ENCODE measurements at regions not wholly inside any gene's neighbourhood (a gene's known extent, or its start where the extent isn't known, plus 50 kb on each side); places are given as distances from the start of the nearest gene placed in this dataset.
"Not testable (repeated sequence)": the region's sequence is repeated elsewhere in the genome, so short reads cannot be mapped to it uniquely, and the experiment has no call there.

DNA sequence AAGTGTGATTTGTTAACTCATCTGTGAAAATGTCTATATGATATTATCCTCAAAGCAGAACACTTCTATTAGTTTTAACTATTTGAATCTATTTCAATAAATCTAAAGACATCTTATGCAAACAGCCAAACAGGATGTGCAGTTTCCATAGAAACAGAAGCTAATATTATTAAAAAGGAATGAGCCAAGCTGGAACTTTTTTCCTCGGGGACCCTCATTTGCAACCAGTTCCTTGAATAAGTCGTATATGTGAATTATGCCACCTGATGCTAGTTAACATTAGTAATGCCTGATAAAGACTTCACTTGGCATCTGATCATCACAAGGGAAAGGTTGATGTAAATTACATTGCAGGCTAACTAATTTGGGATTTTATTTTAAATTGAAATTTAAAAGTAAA lies 216.9 kb upstream of the SMLR1 start:
- DNase-seq (ENCODE audit: low read depth in 2 of 2): no peak

DNA sequence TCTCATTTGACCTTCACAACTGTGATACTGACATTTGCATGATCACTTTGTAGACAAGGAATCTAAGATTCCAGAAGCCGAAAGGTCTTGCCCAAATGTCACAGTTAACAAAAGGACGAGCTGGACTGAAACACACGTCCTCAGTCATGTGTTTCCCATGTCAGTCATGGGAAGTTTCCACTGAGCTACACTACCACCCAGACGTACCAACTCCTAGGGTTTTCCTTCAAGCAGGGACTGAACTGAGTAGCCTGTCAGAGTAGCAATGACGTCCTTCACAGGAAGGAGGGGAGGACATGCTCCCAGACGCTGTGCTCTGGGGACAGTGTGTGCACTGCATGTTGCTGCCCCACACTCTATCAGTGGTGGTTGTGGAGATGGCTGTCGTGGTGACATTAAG lies 215.8 kb upstream of the SMLR1 start:
- DNase-seq (ENCODE audit: low read depth in 2 of 2): no peak

DNA sequence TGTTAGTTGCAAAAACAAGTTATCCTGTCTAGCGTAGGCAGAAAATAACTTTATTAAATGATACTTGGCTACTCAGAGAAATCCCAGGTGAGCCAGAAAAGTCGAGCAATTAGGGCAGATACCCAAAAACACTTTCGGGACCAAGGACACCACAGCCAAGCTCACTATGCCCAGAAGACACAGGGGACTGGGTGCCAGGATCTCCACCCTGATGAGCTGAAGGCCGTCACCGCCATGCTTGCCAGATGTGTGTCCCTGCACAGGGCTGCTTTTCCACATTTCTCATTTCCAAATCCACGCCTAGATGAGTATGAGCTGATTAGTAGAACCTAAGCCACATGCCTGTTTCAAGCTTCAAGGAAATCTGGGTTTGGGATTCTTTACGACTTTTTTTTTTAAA lies 214.0 kb upstream of the SMLR1 start:
- DNase-seq (ENCODE audit: low read depth in 2 of 2): no peak

DNA sequence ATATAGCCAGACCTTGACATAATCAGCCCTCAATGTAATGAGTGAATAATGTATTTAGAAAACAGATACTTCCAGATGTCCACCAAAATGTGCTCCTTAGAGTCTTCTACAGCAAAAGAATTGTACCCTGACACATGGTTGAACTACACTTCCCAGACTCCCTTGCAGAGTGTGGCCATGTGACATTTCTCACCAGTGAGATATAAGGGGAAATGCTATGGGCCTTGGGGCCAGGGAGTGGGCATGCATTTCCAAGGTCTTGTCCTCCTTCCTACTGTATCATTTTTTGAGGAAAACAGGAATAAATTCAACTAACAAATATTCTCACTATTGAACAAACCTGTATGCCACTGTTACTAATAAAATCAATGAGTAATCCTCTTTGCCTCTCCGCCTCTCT lies 211.4 kb upstream of the SMLR1 start:
- no peak for DNase-seq (ENCODE audit: low read depth in 2 of 2)

DNA sequence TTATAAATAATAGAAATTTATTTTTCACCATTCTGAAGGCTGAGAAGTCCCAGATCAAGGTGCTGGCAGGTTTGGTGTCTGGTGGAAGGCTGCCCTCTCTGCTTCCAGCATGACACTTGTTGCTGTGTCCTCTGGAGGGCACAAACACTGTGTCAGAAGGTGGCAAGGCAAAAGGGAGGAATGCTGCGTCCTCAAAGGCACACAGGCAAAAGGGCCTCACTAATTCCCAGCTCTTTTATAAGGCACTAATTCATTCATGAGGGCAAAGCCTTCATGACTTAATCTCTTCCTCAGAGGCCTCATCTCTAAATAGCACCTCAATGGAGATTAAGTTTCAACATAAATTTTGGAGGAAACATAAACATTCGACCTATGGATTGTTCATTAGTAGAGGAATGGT lies 209.5 kb upstream of the SMLR1 start:
- DNase-seq (ENCODE audit: low read depth in 2 of 2): no peak

DNA sequence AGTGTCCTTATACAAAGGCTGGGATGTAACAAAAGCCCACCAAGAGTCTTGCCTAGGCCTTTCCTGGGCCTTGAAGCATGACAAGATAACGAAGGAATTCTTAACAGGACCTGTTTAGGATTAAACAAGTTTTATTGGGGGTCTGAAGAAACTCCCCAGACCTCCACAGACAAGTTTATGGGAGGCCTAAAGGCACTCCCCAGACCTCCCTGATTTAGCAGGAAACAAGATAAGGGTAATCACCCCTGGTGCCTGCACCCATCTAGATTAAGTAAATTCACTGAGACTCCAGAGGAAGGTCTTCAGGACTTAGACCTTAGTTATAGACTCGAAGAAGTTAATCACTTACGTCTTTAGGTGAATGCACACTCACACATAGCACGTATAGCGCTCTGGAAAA lies 208.4 kb upstream of the SMLR1 start:
- not testable (repeated sequence) for DNase-seq (ENCODE audit: low read depth in 2 of 2)

DNA sequence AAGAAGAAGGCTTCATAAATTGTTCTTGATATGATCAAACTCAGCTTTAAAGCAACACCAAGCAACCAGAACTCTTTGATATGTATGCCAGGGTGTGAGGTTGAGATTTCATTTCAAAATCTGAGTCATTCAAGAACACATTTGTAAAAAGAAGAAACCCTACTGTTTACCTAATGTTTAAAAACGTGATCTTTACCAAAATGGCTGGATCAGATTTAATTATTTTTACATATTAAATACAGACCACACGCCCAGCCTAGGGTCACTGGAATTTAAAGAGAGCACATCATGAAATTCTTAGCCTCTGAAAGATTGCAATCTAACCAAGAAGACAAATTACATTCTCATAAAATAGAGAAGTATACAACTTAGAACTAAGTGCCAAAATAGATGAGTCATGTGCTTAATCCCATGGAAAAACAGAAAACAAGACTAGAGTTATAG lies 206.8 kb upstream of the SMLR1 start:
- no peak for DNase-seq (ENCODE audit: low read depth in 2 of 2)

DNA sequence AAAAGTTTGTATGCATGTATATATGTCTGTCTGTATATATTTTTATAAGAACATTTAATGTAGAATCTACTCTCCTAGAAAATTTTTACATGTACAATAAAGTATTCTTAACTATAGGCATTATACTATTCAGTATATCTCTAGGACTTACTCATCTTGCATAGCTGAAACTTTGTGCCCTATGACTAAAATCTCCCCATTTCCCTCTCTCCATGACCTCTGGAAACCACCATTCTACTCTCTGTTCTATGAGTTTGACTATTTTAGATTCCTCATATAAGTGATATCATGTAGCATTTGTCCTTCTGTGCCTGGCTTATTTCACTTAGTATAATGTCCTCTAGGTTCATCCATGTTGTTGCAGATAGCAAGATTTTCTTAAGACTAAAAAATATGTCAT lies 205.1 kb upstream of the SMLR1 start:
- no peak for DNase-seq (ENCODE audit: low read depth in 2 of 2)

DNA sequence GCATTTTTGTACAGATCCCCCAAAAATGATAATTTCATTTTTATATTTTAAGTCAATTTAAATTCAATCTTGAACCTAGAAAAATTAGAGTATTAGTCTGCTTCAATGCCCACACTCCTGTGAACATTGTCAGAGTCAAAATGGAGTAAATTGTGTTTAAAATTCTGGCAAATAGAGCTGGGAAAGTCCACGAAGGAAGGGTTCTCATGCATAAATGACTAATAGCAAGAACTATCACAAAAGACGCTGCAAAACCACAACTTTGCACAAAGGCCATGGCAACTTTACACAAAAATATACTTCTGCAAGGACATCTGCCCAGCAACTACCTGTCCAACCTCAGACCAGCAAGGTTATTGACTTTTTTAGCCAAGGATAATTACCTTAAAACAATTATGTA lies 203.2 kb upstream of the SMLR1 start:
- no peak for DNase-seq (ENCODE audit: low read depth in 2 of 2)

DNA sequence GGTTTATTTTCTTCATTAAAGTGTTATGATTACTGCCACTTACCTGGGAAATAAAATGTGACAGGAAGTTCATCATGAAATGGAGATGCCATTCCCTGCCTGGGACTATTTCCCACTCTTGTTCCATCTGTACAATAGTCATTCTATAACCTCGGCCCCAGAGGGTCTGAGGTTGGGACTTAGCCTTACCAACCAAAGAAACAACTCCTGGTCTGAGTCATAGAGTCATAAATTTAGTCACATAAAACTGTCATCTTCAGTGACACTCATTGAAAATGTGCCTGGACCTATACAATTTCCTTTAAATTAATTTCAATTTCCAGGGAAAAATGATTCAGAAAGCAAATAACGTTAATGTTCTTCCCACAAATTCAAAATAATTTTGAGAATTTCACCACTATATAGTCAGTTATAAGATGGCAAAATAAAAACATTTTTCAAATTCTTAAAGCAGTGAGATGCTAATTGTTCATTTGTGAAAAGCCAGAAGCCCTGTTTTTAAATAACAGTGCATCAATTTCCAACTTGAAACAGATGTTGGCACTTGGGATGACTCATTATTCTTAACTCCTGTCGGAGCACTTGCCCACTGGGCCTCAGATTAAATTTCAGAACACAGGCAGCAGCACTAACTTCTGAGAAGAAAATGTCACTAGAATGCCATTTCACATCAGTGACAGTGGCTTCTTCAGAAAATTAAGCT lies 201.2 kb upstream of the SMLR1 start:
- DNase-seq (ENCODE audit: low read depth in 2 of 2): no peak

DNA sequence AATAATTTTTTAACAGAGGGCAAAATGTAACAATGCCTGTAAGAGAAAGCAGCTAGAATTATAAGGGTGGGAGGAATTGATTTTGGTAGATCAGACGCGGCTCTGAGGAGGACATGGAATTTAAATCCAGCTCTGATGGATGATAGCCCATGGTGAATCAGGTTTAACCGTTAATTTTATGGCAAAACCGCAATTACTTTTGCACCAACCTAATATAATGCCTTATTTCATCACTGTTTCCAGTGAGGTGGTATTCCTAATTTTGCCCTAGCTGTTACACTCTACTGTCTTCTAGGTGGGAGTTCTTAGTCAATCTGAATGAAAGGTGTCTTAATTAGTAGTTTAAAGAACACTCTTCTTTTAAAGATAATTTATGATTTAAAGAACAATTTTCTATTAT lies 198.3 kb upstream of the SMLR1 start:
- DNase-seq (ENCODE audit: low read depth in 2 of 2): no peak

DNA sequence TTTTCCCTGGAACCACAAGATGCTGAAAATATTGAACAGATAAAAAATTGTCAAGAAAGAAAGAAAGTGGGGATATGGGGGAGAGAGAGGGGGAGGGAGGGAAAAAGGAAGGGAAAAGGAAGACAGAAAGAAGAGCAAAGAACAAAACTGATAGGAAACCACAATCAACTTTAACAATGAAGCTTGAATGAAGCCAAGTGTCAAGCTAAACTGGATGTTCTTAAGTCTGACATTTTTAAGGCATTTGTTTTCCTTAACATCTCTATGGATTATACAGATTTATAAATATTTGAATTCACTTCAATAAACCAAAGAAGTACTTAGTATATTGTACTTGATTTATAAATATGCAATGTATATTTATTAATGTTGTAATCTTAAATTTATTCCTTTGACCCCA lies 197.6 kb upstream of the SMLR1 start:
- no peak for DNase-seq (ENCODE audit: low read depth in 2 of 2)

DNA sequence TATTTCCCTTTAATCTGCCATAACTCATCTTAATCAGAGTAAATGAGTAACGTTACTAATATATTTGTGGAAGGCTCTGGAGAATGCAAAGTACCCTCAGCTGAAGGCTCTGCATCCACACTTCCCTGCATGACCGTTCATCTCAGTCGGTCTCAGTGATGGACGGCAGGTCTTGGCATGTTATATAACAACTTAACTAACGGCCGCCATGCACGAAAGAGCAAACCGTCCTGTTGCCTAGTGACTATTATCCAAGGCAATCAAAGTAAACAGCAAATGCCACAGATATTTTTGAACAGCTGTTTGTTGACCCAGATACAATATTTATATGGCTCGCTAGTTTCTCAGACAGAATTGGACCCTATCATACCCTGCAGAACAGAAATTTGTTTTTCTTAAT lies 194.9 kb upstream of the SMLR1 start:
- no peak for DNase-seq (ENCODE audit: low read depth in 2 of 2)

DNA sequence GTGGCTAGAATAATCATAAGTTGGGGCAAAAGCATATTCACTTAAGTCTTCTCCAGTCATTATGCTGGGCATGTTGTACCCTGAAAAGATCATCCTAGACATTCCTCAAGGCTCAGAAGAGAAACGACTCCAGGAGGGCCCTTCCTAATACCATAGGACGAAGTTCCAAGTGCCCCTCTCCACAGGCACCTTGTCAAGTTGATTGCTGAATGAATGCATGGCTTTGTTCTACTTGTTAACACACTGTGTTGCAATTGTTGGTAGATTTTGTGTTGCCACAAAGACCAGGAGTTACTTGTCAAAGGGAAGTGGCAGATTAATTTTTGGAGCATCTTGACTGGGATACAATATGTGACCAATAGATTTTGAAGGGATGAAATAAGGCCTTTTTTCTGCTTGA lies 194.3 kb upstream of the SMLR1 start:
- DNase-seq (ENCODE audit: low read depth in 2 of 2): no peak

DNA sequence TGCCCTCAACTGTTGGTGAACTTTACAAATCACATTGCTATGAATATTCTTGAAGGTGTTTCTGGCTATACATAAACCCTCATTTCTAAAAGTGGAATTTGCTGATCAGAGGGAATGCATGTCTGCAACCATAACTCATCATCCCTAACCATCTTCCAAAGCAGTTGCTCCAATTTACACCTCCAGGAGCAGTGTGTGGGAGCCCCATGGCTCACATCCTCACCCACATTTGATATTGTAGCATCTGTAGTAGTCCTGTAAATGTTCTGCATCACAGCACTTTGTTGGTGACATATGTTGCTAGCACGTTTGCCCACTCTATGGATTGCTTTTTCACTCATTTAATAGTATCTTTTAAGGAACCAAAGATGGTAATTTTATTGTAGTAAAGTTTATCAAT lies 183.8 kb upstream of the SMLR1 start:
- DNase-seq (ENCODE audit: low read depth in 2 of 2): no peak

DNA sequence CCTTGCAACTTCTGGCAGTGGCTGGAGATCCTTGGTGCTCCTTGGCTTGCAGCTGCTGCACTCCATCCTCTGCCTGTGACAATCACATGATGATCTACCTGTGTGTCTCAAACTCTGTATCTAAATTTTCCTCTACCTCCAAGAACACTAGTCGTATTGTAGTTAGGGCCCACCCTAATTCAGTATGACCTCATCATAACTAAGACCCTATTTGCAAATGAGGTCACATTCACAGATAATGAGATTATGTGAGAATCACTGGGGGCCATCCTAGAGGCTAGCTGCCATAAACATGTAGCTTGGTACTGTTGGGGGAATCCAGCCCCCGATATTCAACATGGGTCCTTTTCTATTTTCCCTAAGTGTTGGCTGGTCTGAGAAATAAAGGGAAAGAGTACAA lies 183.0 kb upstream of the SMLR1 start:
- DNase-seq (ENCODE audit: low read depth in 2 of 2): no peak

DNA sequence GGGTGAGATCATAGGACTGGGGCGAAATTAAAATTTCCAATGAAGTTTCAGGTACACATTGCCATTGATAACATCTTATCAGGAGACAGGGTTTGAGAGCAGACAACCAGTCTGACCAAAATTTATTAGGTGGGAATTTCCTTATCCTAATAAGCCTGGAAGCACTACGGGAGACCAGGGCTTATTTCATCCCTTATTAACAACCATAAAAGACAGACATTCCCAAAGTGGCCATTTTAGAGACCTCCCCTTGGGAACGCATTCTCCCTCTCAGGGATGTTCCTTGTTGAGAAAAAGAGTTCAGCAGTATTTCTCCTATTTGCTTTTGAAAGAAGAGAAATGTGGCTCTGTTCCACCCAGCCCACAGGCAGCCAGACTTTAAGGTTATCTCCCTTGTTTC lies 182.4 kb upstream of the SMLR1 start:
- not testable (repeated sequence) for DNase-seq (ENCODE audit: low read depth in 2 of 2)

DNA sequence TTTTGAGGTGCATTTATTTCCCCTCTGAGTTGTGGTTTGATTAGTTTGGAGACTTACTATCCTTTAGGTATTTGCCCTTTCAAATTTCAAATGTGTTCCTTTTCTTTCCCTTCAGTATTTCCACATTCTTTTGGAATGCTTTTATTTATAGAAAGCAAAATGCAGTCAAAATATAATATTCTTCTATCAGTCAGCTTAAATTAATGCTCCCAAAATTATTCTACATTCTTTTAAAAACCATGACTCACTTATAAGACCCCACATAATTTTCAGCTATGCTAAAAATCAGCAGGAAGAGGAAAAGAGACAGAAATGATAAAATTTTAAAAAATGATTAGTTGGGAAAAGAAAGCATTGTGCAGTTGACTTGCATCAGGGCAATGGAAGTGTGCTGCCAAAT lies 180.0 kb upstream of the SMLR1 start:
- DNase-seq (ENCODE audit: low read depth in 2 of 2): no peak

DNA sequence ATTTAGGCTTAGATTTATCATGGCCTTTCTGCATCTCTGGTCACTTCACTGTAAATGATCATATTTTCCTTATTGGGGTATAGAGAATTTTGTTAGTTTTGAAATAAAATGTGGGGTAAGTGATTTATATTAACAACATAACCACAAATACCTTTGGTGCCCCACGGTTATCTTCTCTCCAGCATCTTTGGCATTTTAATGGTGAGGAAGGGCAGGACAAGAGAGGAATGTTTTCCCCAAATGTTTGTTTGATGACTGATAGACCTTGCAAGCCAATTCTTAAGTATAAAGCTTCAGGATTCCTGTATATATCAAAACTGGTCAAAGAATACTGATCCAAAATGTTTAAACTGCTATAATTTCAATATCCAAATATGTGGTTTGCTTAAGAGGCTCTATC lies 171.6 kb upstream of the SMLR1 start:
- no peak for DNase-seq (ENCODE audit: low read depth in 2 of 2)

DNA sequence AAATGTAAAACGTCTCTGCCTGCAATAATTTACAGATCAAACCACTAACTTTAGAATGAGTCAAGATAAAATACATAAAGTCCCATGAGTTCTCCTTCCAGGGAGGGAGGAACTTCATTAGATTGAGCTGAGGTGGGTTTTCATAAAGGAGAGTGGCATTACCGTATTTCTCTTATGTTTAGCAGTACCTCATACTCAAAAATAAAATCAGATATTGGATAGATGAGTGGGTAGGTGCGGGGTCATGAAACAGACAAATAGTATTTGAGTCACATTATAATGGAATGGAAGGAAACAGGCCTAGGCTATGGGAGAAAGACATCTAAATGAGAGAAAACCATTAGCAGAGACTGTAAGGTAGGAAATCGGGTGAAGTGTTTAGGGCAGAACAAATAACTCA lies 166.1 kb upstream of the SMLR1 start:
- no peak for DNase-seq (ENCODE audit: low read depth in 2 of 2)

DNA sequence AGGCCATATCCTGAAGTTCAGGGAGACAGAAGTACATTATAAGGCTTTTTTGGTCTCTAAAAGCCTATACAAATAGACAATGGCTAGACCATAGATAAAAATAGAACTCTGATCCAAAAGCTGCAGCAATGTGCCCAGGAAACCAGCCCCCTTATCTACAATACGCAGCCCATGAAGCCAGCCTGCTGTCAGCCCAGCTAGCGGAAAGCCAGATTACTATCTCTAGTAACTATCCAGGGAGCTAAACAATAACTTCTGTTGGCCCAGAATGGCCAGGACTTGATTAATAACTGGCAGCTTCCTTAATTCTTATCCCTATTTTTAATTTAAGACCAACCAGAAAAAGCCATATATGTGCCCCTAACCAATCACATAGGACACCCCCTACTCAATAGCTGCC lies 160.4 kb upstream of the SMLR1 start:
- no peak for DNase-seq (ENCODE audit: low read depth in 2 of 2)

DNA sequence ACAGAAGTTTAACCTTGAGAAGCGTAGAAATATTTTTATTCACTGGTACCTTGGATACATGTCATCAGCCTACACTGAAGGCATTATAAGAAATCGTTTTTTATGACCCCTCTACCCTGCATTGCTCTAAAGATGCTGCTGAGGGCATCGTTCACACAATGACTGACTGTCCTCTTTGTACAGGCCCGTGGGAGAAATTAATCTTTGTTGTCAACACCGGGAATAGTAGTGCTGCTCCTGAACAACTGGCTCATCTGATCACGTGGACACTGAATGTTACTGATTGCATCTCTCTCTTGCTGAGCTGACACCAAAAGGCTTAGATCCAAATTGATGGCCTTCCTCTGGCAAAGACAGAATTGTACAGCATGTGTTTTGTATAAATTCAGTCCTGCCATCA lies 157.1 kb upstream of the SMLR1 start:
- DNase-seq (ENCODE audit: low read depth in 2 of 2): no peak

DNA sequence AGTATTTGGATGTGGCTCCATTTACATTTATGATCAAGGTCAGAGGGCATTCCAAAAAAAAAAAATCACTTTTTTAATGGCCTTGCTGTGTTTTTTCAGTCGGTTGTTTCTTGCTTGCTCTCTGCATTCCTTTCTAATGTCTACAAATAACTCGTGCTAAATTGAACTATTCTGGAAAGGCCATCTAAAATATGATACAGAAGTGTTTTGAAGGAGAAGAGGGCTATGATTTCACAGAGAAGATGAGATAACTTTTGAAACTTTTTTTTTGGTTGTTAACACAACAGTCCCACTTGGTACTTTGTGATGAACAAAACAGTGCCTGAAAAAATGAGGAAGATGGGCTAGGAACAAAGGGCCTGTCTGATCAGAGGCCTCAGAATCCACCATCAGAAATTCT lies 156.1 kb upstream of the SMLR1 start:
- no peak for DNase-seq (ENCODE audit: low read depth in 2 of 2)

DNA sequence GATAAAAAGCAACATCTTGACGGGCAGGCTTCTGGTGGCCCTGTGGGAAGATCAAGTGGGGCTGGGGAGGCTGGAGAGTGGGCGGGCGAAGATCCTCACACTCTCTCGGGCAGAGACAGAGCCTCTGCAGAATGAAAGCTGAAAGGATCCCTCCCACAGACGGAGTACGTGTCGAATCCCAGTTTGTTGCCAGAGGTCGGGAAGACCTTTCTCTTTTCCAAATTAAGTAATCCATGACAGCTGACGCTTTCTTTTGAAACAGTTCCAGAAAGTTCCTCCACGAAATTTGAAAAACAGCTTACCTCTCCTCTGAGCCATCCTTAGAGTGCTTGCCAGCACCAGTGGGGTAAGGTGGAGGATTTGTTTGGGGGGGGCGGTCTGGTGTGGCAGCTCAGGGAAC lies 155.6 kb upstream of the SMLR1 start:
- DNase-seq (ENCODE audit: low read depth in 2 of 2): no peak

DNA sequence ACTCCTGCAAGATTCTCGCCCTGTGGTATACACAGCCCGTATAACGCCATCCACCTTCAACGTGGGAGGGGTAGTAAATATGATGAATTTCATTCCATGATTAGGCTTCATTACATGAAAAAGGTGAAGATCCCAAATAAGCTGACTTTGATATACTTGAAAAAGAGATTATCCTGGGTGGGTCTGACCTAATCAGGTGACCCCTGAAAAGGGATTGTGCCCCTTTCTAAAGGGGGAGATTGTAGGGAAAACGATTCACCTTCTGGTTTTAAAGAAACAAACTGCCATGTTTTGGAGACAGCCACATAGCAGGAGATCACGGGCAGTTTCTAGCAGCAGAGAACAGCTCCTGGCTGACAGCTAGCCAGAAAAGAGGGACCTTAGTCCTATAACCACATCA lies 155.1 kb upstream of the SMLR1 start:
- DNase-seq (ENCODE audit: low read depth in 2 of 2): no peak

Measured in activated CD8-positive, alpha-beta memory T cell treated with anti-CD3 and anti-CD28 coated beads for 4 hours (primary cell).